ENCODE measurements at regions not wholly inside any gene's neighbourhood (a gene's known extent, or its start where the extent isn't known, plus 50 kb on each side); places are given as distances from the start of the nearest gene placed in this dataset.

DNA sequence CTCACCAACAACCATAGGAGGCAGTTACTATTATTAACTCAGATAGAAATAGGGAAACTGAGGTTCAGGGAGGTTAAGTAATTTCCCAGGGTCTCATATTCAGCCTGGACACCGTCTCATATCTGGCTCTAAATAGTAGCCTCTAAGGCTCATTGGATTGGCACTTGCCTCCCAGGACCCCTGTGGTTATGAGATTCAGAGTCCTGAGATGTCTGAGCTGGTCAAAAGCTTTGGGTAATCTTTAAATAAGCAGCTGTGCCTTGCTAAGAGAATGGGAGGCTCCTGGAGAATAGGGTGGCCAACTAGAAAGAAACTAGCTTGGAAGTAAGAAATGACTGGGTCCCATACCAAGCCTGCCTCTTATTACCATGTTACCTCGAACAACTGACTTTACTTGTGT lies 50.3 kb upstream of the CRHR1 start:
- CTCF ChIA-PET, result no interaction called here
- H3K4me3 ChIP-seq (ENCODE audit: low read depth, low read length), result no peak overlapping the region
- peaks cover 3% of the 10 kb centered on the region; the same call in 1 of the 2 replicates for H3K9me3 ChIP-seq (ENCODE audit: control insufficient read depth, insufficient read depth, low read length)
- TF ChIP-seq, protein P1, sequence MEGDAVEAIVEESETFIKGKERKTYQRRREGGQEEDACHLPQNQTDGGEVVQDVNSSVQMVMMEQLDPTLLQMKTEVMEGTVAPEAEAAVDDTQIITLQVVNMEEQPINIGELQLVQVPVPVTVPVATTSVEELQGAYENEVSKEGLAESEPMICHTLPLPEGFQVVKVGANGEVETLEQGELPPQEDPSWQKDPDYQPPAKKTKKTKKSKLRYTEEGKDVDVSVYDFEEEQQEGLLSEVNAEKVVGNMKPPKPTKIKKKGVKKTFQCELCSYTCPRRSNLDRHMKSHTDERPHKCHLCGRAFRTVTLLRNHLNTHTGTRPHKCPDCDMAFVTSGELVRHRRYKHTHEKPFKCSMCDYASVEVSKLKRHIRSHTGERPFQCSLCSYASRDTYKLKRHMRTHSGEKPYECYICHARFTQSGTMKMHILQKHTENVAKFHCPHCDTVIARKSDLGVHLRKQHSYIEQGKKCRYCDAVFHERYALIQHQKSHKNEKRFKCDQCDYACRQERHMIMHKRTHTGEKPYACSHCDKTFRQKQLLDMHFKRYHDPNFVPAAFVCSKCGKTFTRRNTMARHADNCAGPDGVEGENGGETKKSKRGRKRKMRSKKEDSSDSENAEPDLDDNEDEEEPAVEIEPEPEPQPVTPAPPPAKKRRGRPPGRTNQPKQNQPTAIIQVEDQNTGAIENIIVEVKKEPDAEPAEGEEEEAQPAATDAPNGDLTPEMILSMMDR (IDR thresholded peaks at IDR 0.05; ENCODE audit: low read depth, low read length), result no peak
- H3K27me3 ChIP-seq (ENCODE audit: control insufficient read depth, insufficient read depth, low read length), result peaks cover 2% of the 10 kb centered on the region
- no peak for DNase-seq (ENCODE audit: low read depth, low spot score)
- H3K27ac ChIP-seq (ENCODE audit: low read depth, low read length), result no peak overlapping the region
- POLR2A ChIA-PET, result no interaction called here

Measured in AG04450 (cell line).